ENCODE measurements at regions not wholly inside any gene's neighbourhood (a gene's known extent, or its start where the extent isn't known, plus 50 kb on each side); places are given as distances from the start of the nearest gene placed in this dataset.

- TF ChIP-seq EZH2 (IDR thresholded peaks at IDR 0.05; ENCODE audit: borderline replicate concordance) (no peak), CTCF (IDR thresholded peaks at IDR 0.05; ENCODE audit: poor library complexity) (no peak)
These were observed 556.4 kb upstream of the CCDC54 start for GRCh38 chr3:106820726-106821362.
